ENCODE measurements at regions not wholly inside any gene's neighbourhood (a gene's known extent, or its start where the extent isn't known, plus 50 kb on each side); places are given as distances from the start of the nearest gene placed in this dataset.

DNA sequence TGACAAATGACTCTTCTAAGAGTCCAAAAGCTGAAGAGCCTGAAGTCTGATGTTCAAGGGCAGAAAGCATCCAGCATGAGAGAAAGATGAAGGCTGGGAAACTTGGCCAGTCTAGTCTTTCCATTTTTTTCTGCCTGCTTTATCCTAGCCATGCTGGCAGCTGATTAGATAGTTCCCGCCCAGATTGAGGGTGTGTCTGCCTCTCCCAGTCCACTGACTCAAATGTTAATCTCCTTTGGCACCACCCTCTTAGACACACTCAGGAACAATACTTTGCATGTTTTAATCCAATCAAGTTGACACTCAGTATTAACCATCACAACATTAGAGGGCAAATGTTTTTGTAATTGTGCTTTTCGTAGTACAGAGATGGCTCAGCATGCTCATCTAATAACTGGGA is 267.5 kb upstream of the KLHL1 start:
- 0 out of 2 replicates have a peak, but pooled peaks cover 2% of the 10 kb centered on the region for H3K4me1 ChIP-seq (ENCODE audit: control insufficient read depth, insufficient read depth, low read length)
- H3K4me3 ChIP-seq (ENCODE audit: low read depth, low read length): no peak overlapping the region
- H3K9ac ChIP-seq (ENCODE audit: low read depth, low read length): no peak overlapping the region
- H3K9me3 ChIP-seq (ENCODE audit: control insufficient read depth, insufficient read depth, low read length): no peaks in the 10 kb centered on the region
- H3K36me3 ChIP-seq (ENCODE audit: control insufficient read depth, insufficient read depth, low read length): no peaks in the 10 kb centered on the region
- no peak overlapping the region for H3K27ac ChIP-seq (ENCODE audit: low read depth, low read length)
- no peaks in the 10 kb centered on the region for H3K27me3 ChIP-seq (ENCODE audit: control insufficient read depth, insufficient read depth, low read length)

DNA sequence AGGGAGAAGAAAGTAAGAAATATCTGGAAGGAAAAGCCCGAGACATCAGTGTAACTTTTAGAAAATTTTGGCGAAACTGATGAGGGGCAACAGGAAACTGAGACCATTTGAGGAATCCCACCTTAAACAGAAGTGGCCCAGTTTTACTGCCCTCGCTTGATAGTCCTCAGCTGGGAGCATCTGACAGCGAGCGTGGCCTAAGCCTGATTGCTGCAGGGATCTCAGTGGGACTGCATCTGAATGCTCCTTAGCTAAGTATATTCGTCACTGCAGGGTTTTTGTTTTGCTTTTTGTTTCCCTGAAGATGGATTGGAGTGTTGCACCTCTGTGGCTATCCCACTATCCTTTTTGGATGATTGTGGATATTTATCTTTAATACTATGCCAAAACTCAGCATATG is 262.7 kb upstream of the KLHL1 start:
- H3K27ac ChIP-seq (ENCODE audit: low read depth, low read length): no peak overlapping the region
- H3K9me3 ChIP-seq (ENCODE audit: control insufficient read depth, insufficient read depth, low read length): no peaks in the 10 kb centered on the region
- H3K27me3 ChIP-seq (ENCODE audit: control insufficient read depth, insufficient read depth, low read length): no peaks in the 10 kb centered on the region
- no peaks in the 10 kb centered on the region for H3K36me3 ChIP-seq (ENCODE audit: control insufficient read depth, insufficient read depth, low read length)
- no peak overlapping the region for H3K4me3 ChIP-seq (ENCODE audit: low read depth, low read length)
- H3K9ac ChIP-seq (ENCODE audit: low read depth, low read length): no peak overlapping the region
- 0 out of 2 replicates have a peak, but pooled peaks cover 2% of the 10 kb centered on the region for H3K4me1 ChIP-seq (ENCODE audit: control insufficient read depth, insufficient read depth, low read length)

DNA sequence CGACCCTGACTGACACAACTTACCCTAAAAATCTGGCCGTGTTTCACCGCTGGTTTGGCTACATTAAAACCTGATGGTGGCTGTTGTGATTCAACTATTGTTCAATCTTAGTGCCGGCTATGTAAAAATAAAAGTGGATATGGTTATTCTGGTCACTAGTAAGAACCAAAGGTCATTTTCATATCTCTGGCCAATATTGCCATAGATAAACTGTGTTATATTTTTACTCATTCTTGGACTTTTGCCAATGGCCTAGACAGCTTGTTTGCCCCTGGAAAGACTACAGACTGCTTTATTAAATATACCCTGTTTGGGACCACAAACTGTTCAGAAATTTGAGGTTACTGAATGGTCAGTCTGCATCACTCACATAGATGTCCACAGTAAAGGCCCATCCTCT is 258.5 kb upstream of the KLHL1 start:
- H3K4me3 ChIP-seq (ENCODE audit: low read depth, low read length): no peak overlapping the region
- H3K9ac ChIP-seq (ENCODE audit: low read depth, low read length): no peak overlapping the region
- no peaks in the 10 kb centered on the region for H3K9me3 ChIP-seq (ENCODE audit: control insufficient read depth, insufficient read depth, low read length)
- H3K4me1 ChIP-seq (ENCODE audit: control insufficient read depth, insufficient read depth, low read length): 0 out of 2 replicates have a peak, but pooled peaks cover 2% of the 10 kb centered on the region
- no peak overlapping the region for H3K27ac ChIP-seq (ENCODE audit: low read depth, low read length)
- no peaks in the 10 kb centered on the region for H3K36me3 ChIP-seq (ENCODE audit: control insufficient read depth, insufficient read depth, low read length)
- no peaks in the 10 kb centered on the region for H3K27me3 ChIP-seq (ENCODE audit: control insufficient read depth, insufficient read depth, low read length)

DNA sequence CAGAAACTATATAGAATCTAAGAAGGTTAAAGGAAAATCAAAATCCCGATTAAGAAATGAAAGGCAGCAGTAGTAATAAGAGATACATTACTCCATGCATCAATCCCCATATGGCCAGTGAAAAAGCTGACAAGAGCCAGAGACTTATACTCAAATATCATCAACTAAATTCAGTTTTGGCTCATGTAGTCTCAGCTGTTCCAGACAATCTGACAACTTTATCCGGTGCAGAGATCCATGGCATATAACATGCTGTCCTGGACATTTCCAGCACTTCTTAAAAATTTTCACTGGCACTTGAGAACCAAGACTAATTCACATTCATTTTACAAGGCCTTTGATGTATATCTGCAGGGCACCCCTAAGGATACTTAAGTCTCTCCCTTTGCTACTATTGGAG is 255.7 kb upstream of the KLHL1 start:
- Histone ChIP-seq H3K36me3 (ENCODE audit: control insufficient read depth, insufficient read depth, low read length) (no peaks in the 10 kb centered on the region), H3K4me1 (ENCODE audit: control insufficient read depth, insufficient read depth, low read length) (no peaks in the 10 kb centered on the region), H3K27ac (ENCODE audit: low read depth, low read length) (no peak overlapping the region), H3K9ac (ENCODE audit: low read depth, low read length) (no peak overlapping the region), H3K9me3 (ENCODE audit: control insufficient read depth, insufficient read depth, low read length) (no peaks in the 10 kb centered on the region), H3K4me3 (ENCODE audit: low read depth, low read length) (no peak overlapping the region), H3K27me3 (ENCODE audit: control insufficient read depth, insufficient read depth, low read length) (no peaks in the 10 kb centered on the region)

GRCh38 chr13:70362820-70363570 is 254.7 kb upstream of the KLHL1 start:
- Histone ChIP-seq H3K27me3 (ENCODE audit: control insufficient read depth, insufficient read depth, low read length) (no peaks in the 10 kb centered on the region), H3K9ac (ENCODE audit: low read depth, low read length) (no peak overlapping the region), H3K9me3 (ENCODE audit: control insufficient read depth, insufficient read depth, low read length) (no peaks in the 10 kb centered on the region), H3K27ac (ENCODE audit: low read depth, low read length) (no peak overlapping the region), H3K4me3 (ENCODE audit: low read depth, low read length) (no peak overlapping the region), H3K4me1 (ENCODE audit: control insufficient read depth, insufficient read depth, low read length) (no peaks in the 10 kb centered on the region), H3K36me3 (ENCODE audit: control insufficient read depth, insufficient read depth, low read length) (no peaks in the 10 kb centered on the region)

DNA sequence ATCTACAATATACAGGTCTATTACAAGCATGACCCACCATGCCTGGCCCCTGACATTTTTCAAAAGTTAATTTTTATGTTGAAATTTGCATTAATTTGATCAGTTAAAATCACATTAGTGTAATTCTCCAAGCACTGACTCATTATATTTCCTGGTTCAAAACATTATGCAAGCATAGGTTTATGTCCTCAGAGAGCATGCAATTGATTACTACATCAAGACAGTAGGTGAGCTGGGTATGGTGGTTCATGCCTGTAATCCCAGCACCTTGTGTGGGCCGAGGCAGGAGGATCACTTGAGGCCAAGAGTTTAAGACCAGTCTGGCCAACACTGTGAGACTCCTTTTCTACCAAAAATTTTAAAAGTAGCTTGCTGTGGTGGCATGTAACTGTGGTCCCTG is 248.8 kb upstream of the KLHL1 start:
- no peaks in the 10 kb centered on the region for H3K36me3 ChIP-seq (ENCODE audit: control insufficient read depth, insufficient read depth, low read length)
- no peaks in the 10 kb centered on the region for H3K4me1 ChIP-seq (ENCODE audit: control insufficient read depth, insufficient read depth, low read length)
- H3K9ac ChIP-seq (ENCODE audit: low read depth, low read length): no peak overlapping the region
- no peaks in the 10 kb centered on the region for H3K9me3 ChIP-seq (ENCODE audit: control insufficient read depth, insufficient read depth, low read length)
- H3K27me3 ChIP-seq (ENCODE audit: control insufficient read depth, insufficient read depth, low read length): no peaks in the 10 kb centered on the region
- no peak overlapping the region for H3K27ac ChIP-seq (ENCODE audit: low read depth, low read length)
- no peak overlapping the region for H3K4me3 ChIP-seq (ENCODE audit: low read depth, low read length)

DNA sequence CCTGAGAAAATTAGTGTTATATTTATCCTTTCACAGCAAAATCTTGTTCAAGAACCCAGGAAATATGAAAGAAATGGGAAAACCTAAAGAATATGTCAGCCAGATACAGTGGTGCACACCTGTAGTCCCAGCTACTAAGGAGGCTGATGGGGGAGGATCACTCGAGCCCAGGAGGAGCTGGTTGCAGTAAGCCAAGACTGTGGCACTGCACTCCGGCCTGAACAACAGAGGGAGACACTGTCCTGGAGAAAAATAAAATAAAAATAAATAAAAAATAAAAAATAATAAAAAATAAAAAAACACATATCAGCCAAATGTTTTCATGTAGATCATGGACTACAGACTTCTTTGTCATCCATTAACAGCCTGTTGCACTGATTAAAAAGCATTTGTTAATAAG is 244.8 kb upstream of the KLHL1 start:
- Histone ChIP-seq H3K9ac (ENCODE audit: low read depth, low read length) (no peak overlapping the region), H3K36me3 (ENCODE audit: control insufficient read depth, insufficient read depth, low read length) (no peaks in the 10 kb centered on the region), H3K27me3 (ENCODE audit: control insufficient read depth, insufficient read depth, low read length) (no peaks in the 10 kb centered on the region), H3K27ac (ENCODE audit: low read depth, low read length) (no peak overlapping the region), H3K4me3 (ENCODE audit: low read depth, low read length) (no peak overlapping the region), H3K9me3 (ENCODE audit: control insufficient read depth, insufficient read depth, low read length) (no peaks in the 10 kb centered on the region), H3K4me1 (ENCODE audit: control insufficient read depth, insufficient read depth, low read length) (no peaks in the 10 kb centered on the region)

GRCh38 chr13:70347947-70348620 is 239.8 kb upstream of the KLHL1 start:
- Histone ChIP-seq H3K36me3 (ENCODE audit: control insufficient read depth, insufficient read depth, low read length) (no peaks in the 10 kb centered on the region), H3K27ac (ENCODE audit: low read depth, low read length) (no peak overlapping the region), H3K4me3 (ENCODE audit: low read depth, low read length) (no peak overlapping the region), H3K9me3 (ENCODE audit: control insufficient read depth, insufficient read depth, low read length) (no peaks in the 10 kb centered on the region), H3K9ac (ENCODE audit: low read depth, low read length) (no peak overlapping the region), H3K4me1 (ENCODE audit: control insufficient read depth, insufficient read depth, low read length) (no peaks in the 10 kb centered on the region), H3K27me3 (ENCODE audit: control insufficient read depth, insufficient read depth, low read length) (no peaks in the 10 kb centered on the region)

DNA sequence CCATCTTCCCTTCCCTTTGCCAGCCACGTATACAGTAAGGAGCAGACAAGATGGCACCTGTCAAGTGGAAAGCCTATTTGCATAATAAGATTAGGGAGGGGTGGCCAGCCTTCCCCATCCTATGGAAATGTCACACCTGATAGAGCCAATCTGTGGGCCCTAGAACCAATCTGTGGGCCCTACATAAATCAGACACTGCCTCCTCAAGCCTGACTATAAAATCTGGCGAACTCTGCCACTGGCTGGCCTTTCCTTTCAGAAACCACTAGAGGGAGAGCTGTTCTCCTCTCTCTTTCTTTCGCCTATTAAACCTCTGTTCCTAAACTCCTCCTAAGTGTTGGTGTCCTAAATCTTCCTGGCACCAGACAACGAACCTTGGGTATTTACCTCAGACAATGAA is 231.5 kb upstream of the KLHL1 start:
- no peaks in the 10 kb centered on the region for H3K9me3 ChIP-seq (ENCODE audit: control insufficient read depth, insufficient read depth, low read length)
- H3K27me3 ChIP-seq (ENCODE audit: control insufficient read depth, insufficient read depth, low read length): no peaks in the 10 kb centered on the region
- no peak overlapping the region for H3K27ac ChIP-seq (ENCODE audit: low read depth, low read length)
- no peaks in the 10 kb centered on the region for H3K4me1 ChIP-seq (ENCODE audit: control insufficient read depth, insufficient read depth, low read length)
- H3K4me3 ChIP-seq (ENCODE audit: low read depth, low read length): no peak overlapping the region
- no peaks in the 10 kb centered on the region for H3K36me3 ChIP-seq (ENCODE audit: control insufficient read depth, insufficient read depth, low read length)
- no peak overlapping the region for H3K9ac ChIP-seq (ENCODE audit: low read depth, low read length)

DNA sequence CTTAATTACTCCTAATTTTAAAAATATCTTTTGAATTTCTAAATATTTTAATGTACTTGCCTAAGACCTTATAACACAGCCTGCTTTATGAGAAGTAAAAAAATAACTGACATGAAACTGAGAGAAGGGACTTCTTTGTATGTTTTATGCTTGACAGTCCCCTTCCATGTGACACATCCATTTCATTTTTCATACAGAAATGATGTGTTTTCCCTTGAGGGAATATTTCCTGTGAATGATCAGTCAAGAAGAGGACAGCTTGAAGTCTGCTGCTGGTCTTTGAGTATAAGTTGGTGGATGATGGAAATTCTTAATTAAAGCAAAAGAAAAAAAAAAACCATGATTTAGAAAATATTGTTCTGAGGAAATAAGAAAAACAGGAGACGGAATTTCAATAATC is 230.4 kb upstream of the KLHL1 start:
- no peaks in the 10 kb centered on the region for H3K4me1 ChIP-seq (ENCODE audit: control insufficient read depth, insufficient read depth, low read length)
- H3K27me3 ChIP-seq (ENCODE audit: control insufficient read depth, insufficient read depth, low read length): no peaks in the 10 kb centered on the region
- H3K4me3 ChIP-seq (ENCODE audit: low read depth, low read length): no peak overlapping the region
- no peaks in the 10 kb centered on the region for H3K36me3 ChIP-seq (ENCODE audit: control insufficient read depth, insufficient read depth, low read length)
- H3K27ac ChIP-seq (ENCODE audit: low read depth, low read length): no peak overlapping the region
- H3K9ac ChIP-seq (ENCODE audit: low read depth, low read length): no peak overlapping the region
- H3K9me3 ChIP-seq (ENCODE audit: control insufficient read depth, insufficient read depth, low read length): no peaks in the 10 kb centered on the region

DNA sequence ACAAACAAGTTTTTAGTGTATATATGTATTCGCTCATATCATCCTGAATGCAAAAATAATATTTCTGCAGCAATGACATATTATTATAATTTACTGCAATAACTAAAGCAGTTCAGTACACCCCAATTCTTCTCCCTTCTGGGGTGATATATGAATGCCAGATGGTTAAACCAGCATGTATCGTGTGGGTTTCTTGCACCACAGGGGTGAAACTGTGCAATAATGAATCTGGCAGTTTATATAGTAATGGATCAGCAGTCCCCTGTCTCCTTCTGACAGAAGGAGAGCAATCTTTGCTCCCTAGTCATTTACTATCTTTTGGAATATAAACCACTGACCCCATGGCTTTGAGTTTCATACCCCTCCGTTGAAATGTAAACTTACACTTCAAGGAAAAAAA is 228.6 kb upstream of the KLHL1 start:
- no peaks in the 10 kb centered on the region for H3K4me1 ChIP-seq (ENCODE audit: control insufficient read depth, insufficient read depth, low read length)
- no peaks in the 10 kb centered on the region for H3K36me3 ChIP-seq (ENCODE audit: control insufficient read depth, insufficient read depth, low read length)
- H3K27me3 ChIP-seq (ENCODE audit: control insufficient read depth, insufficient read depth, low read length): no peaks in the 10 kb centered on the region
- H3K9ac ChIP-seq (ENCODE audit: low read depth, low read length): no peak overlapping the region
- no peaks in the 10 kb centered on the region for H3K9me3 ChIP-seq (ENCODE audit: control insufficient read depth, insufficient read depth, low read length)
- no peak overlapping the region for H3K4me3 ChIP-seq (ENCODE audit: low read depth, low read length)
- H3K27ac ChIP-seq (ENCODE audit: low read depth, low read length): no peak overlapping the region
